ENCODE measurements at regions not wholly inside any gene's neighbourhood (a gene's known extent, or its start where the extent isn't known, plus 50 kb on each side); places are given as distances from the start of the nearest gene placed in this dataset.

DNA sequence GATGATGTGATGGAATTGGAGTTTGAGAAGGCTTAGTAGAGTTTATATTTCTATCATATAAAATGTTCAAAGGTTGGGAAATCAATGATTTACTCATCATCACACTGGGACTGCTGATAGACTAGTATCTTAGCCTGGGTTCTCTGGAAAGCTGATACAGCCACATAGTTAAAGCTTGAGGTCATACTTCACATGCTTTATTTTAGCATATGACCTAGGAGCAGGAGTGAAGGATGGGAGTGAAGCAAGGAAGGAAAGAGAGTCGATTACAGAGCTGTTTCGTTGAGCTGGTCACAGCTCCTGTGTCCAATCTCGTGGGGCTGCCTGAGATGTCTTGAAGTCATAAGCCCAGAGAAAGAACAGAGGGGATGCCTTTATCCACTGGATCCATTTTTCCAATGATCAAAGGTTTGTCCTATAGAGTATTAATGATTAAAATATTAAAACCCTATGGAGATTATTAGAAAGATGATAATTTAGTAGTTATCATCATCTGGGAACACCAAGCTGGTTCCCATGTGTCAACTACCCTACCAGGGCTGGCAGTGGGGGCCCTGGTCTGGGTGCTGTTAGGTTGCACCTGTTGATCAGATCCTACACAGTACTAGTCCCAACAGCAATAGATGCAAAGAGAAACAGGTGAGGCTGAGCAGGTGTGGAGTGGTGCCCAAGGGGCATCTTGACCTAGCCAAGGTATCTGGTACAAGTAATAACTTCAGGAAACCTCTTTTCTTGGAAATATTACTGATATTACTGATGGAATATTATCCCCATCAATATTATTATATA lies 77.8 kb downstream of the BAMBI start:
- TF ChIP-seq, protein P1, sequence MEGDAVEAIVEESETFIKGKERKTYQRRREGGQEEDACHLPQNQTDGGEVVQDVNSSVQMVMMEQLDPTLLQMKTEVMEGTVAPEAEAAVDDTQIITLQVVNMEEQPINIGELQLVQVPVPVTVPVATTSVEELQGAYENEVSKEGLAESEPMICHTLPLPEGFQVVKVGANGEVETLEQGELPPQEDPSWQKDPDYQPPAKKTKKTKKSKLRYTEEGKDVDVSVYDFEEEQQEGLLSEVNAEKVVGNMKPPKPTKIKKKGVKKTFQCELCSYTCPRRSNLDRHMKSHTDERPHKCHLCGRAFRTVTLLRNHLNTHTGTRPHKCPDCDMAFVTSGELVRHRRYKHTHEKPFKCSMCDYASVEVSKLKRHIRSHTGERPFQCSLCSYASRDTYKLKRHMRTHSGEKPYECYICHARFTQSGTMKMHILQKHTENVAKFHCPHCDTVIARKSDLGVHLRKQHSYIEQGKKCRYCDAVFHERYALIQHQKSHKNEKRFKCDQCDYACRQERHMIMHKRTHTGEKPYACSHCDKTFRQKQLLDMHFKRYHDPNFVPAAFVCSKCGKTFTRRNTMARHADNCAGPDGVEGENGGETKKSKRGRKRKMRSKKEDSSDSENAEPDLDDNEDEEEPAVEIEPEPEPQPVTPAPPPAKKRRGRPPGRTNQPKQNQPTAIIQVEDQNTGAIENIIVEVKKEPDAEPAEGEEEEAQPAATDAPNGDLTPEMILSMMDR (tag by site-specific recombination; IDR thresholded peaks at IDR 0.05) = no peak
- no peak for TF ChIP-seq PATZ1 (tag by site-specific recombination; IDR thresholded peaks at IDR 0.05)
- TF ChIP-seq ZNF585B (tag by site-specific recombination; IDR thresholded peaks at IDR 0.05) = no peak
- TF ChIP-seq ZNF24 (tag by site-specific recombination; IDR thresholded peaks at IDR 0.05) = no peak
- no peak for TF ChIP-seq ZNF302 (tag by site-specific recombination; IDR thresholded peaks at IDR 0.05; ENCODE audit: low read depth)
- no peak for TF ChIP-seq MYNN (tag by site-specific recombination; IDR thresholded peaks at IDR 0.05; ENCODE audit: borderline replicate concordance)
- no peak for TF ChIP-seq TCF7L2 (IDR thresholded peaks at IDR 0.05; ENCODE audit: borderline replicate concordance, low read depth, low read length)
- TF ChIP-seq ZNF510 (tag by site-specific recombination; IDR thresholded peaks at IDR 0.05; ENCODE audit: insufficient replicate concordance) = no peak
- TF ChIP-seq, protein P2, sequence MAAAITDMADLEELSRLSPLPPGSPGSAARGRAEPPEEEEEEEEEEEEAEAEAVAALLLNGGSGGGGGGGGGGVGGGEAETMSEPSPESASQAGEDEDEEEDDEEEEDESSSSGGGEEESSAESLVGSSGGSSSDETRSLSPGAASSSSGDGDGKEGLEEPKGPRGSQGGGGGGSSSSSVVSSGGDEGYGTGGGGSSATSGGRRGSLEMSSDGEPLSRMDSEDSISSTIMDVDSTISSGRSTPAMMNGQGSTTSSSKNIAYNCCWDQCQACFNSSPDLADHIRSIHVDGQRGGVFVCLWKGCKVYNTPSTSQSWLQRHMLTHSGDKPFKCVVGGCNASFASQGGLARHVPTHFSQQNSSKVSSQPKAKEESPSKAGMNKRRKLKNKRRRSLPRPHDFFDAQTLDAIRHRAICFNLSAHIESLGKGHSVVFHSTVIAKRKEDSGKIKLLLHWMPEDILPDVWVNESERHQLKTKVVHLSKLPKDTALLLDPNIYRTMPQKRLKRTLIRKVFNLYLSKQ (tag by site-specific recombination; IDR thresholded peaks at IDR 0.05; ENCODE audit: borderline replicate concordance) = no peak
- TF ChIP-seq ZBTB17 (tag by site-specific recombination; IDR thresholded peaks at IDR 0.05) = peak; percentile 94
- no peak for TF ChIP-seq ZBTB8A (tag by site-specific recombination; IDR thresholded peaks at IDR 0.05)
